Heart left ventricle (tissue), 13 donors: ENCODE measurements at regions not wholly inside any gene's neighbourhood (a gene's known extent, or its start where the extent isn't known, plus 50 kb on each side); places are given as distances from the start of the nearest gene placed in this dataset.

ENCODE experiments used
- CTCF ChIP-seq, 12 donors: fragments of 200-600 bp; sonication (generic) in 4 of 12; IDR thresholded peaks; one replicate each; pipeline versions ENCODE4 v1.5.0 to v1.8.0; 2018 to 2022; ENCODE audit warnings: antibody characterized with exemption in 12 of 12, mild to moderate bottlenecking in 5 of 12
- POLR2A ChIP-seq, 2 donors: fragments of 450-650 bp; IDR thresholded peaks; one replicate each; pipeline ENCODE4 v1.6.1; 2017; ENCODE audit warnings: antibody characterized with exemption in 2 of 2, mild to moderate bottlenecking in 2 of 2, moderate library complexity in 2 of 2
- donor health status: ischemic (EF 13 %, LVEDD 7.1; RV severe dilation, severe dysfunction).
- donor health status: DM: no; HTN: yes; CAD: no.
- donor health status: DM: no; HTN: no; CAD: no.
- donor health status: ischemic (EF 25% LVEDD 6.9; RV normal size, moderate dysfunction).
- donor health status: ischemic (EF 25% LVEDD 5.7; RV mildly dilated, moderate dysfunction).
- donor health status: ischemic (EF 35%, LVEDD 5.7; RV mildly dilated, moderate dysfunction).
- donor health status: nonischemic (EF 11% LVEDD 7.7; RV severe dilation, severe dysfunction).
- donor health status: DM: yes; HTN: yes; CAD: no.
- donor health status: PGD.
- donor health status: ischemic (EF 29% LVEDD 5.4; RV normal size, mild dysfunction).
- donor health status: nonischemic (EF 23%, LVEDD 6.1; RV moderate dilation, normal function).

- no peak for TF ChIP-seq CTCF (IDR thresholded peaks at IDR 0.05)
- TF ChIP-seq POLR2A (IDR thresholded peaks at IDR 0.05) = no peak
These were observed 292.8 kb upstream of the ADGRB3 start for GRCh38 chr6:68342286-68342685.
